ENCODE measurements at regions not wholly inside any gene's neighbourhood (a gene's known extent, or its start where the extent isn't known, plus 50 kb on each side); places are given as distances from the start of the nearest gene placed in this dataset.

DNA sequence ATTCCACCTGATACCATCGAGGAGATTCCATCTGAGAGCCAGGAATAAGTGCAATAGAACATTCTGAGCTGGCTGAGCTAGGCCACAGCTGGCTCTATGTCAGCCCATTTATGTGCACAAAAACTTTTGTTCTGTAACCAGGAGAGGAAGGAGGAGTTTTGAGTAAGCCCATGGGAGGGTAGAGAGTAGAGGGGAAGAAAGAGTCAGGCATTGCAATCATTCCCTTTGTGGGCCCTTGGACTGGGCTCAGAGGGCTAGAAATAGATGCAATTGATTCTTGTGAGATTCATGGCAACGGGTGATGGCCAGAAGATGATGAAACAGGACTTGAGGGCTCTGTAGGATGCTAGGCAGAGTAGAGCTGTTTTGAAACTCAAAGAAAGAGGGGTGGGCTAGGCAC is 104.6 kb upstream of the KIF5B start:
- no peak for DNase-seq (ENCODE audit: low read depth, low spot score)
- TF ChIP-seq, protein P1, sequence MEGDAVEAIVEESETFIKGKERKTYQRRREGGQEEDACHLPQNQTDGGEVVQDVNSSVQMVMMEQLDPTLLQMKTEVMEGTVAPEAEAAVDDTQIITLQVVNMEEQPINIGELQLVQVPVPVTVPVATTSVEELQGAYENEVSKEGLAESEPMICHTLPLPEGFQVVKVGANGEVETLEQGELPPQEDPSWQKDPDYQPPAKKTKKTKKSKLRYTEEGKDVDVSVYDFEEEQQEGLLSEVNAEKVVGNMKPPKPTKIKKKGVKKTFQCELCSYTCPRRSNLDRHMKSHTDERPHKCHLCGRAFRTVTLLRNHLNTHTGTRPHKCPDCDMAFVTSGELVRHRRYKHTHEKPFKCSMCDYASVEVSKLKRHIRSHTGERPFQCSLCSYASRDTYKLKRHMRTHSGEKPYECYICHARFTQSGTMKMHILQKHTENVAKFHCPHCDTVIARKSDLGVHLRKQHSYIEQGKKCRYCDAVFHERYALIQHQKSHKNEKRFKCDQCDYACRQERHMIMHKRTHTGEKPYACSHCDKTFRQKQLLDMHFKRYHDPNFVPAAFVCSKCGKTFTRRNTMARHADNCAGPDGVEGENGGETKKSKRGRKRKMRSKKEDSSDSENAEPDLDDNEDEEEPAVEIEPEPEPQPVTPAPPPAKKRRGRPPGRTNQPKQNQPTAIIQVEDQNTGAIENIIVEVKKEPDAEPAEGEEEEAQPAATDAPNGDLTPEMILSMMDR (IDR thresholded peaks at IDR 0.05; ENCODE audit: low read depth, low read length): no peak
- no peak overlapping the region for H3K4me3 ChIP-seq (ENCODE audit: low read depth, low read length)
- in situ Hi-C loops (cut with HindIII; ENCODE audit: low sequenced_read_pairs): no loop called here

- no peak for DNase-seq (ENCODE audit: low read depth, low spot score)
- in situ Hi-C loops (cut with HindIII; ENCODE audit: low sequenced_read_pairs): no loop called here
- TF ChIP-seq, protein P1 (IDR thresholded peaks at IDR 0.05; ENCODE audit: low read depth, low read length): no peak
- no peak overlapping the region for H3K4me3 ChIP-seq (ENCODE audit: low read depth, low read length)
These were observed 103.0 kb upstream of the KIF5B start for GRCh38 chr10:32159264-32159663.

DNA sequence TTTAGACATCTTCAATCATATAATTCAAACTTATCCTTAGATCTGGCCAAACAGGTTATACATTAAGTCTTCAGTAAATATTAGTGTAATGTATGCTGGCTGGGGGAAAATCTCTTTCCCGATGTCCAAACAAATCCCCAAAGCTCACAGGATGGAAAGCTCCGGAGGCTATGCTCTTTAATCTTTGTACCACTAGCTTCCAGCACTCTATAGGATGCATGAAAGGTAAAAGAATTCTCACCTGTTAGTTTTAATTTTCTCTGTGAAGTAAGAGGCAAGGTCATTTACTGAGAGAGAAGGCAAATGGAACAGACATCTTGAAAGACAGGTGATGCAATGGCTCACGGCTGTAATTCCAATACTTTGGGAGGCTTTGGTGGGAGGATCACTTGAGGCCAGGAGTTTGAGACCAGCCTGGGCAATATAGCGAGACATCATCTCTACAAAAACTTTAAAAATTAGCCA is 99.8 kb upstream of the KIF5B start:
- no peak overlapping the region for H3K4me3 ChIP-seq (ENCODE audit: low read depth, low read length)
- TF ChIP-seq, protein P1 (IDR thresholded peaks at IDR 0.05; ENCODE audit: low read depth, low read length): no peak
- in situ Hi-C loops (cut with HindIII; ENCODE audit: low sequenced_read_pairs): no loop called here
- no peak for DNase-seq (ENCODE audit: low read depth, low spot score)

DNA sequence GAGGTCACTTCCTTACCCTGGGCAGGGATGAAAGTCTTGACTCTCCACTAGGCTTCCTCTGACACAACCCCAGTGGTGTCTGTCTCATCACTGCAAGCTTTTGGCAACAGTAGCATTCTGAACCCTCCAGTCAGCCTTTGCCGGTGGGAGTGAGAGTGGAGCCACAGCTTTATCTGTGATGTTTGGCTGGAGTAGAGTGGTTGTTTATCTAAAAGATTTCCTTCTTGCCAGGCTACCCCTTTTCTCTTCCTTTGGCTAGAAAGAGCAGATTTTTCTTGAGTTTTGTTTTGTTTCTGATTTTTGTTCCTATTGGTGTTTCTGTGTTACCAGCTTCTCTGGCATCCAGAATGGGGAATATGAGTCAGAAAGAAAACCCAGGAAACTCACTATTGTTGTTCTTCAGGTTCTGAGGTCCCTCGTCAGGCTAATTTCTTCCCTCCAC is 98.9 kb upstream of the KIF5B start:
- TF ChIP-seq, protein P1 (IDR thresholded peaks at IDR 0.05; ENCODE audit: low read depth, low read length): no peak
- DNase-seq (ENCODE audit: low read depth, low spot score): peak; percentile 86
- no peak overlapping the region for H3K4me3 ChIP-seq (ENCODE audit: low read depth, low read length)
- in situ Hi-C loops (cut with HindIII; ENCODE audit: low sequenced_read_pairs): no loop called here

DNA sequence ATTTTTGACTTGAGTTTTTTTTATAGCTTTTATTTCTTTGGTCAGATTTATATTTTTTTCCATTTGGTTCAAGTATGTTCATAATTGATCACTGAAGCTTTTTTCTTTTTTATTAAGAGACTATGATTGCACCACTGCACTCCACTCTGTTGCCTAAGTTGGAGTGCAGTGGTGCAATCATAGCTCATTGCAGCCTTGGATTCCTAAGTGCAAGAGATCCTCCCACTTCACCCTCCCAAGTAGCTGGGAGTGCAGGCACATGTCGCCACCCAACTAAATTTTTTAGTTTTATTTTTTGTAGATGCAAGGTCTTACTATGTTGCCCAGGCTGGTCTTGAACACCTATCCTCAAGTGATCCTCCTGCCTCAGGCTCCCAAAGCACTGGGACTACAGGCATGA is 97.7 kb upstream of the KIF5B start:
- in situ Hi-C loops (cut with HindIII; ENCODE audit: low sequenced_read_pairs): no loop called here
- H3K4me3 ChIP-seq (ENCODE audit: low read depth, low read length): no peak overlapping the region
- no peak for DNase-seq (ENCODE audit: low read depth, low spot score)
- TF ChIP-seq, protein P1 (IDR thresholded peaks at IDR 0.05; ENCODE audit: low read depth, low read length): no peak

GRCh38 chr10:32153252-32153651 is 97.0 kb upstream of the KIF5B start:
- in situ Hi-C loops (cut with HindIII; ENCODE audit: low sequenced_read_pairs): no loop called here
- no peak for DNase-seq (ENCODE audit: low read depth, low spot score)
- no peak overlapping the region for H3K4me3 ChIP-seq (ENCODE audit: low read depth, low read length)
- TF ChIP-seq, protein P1 (IDR thresholded peaks at IDR 0.05; ENCODE audit: low read depth, low read length): no peak

DNA sequence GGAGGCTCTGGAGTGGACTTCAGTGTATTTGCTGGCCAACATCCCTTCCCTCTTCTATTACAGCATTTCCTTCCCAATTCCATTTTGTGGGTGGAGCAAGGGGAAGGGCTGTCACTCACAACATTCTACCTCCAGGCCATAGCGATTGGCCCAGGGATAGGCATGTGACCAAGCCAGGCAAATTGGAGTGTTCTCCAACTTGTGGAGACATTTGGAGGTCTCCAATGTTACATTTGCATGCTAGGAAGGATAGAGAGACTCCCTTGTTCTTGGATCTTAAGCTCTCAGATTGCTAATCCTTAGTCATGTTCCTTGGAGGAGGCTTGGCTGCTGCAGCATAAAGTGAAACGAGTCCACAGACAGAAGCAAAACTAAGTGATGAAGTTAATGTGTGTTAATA is 95.6 kb upstream of the KIF5B start:
- no peak for DNase-seq (ENCODE audit: low read depth, low spot score)
- in situ Hi-C loops (cut with HindIII; ENCODE audit: low sequenced_read_pairs): no loop called here
- TF ChIP-seq, protein P1 (IDR thresholded peaks at IDR 0.05; ENCODE audit: low read depth, low read length): no peak
- H3K4me3 ChIP-seq (ENCODE audit: low read depth, low read length): no peak overlapping the region
